ENCODE measurements at regions not wholly inside any gene's neighbourhood (a gene's known extent, or its start where the extent isn't known, plus 50 kb on each side); places are given as distances from the start of the nearest gene placed in this dataset.
A peak's percentile ranks its signal among the peaks of the same experiment; 100 is the strongest.
"Not testable (repeated sequence)": the region's sequence is repeated elsewhere in the genome, so short reads cannot be mapped to it uniquely, and the experiment has no call there.

DNA sequence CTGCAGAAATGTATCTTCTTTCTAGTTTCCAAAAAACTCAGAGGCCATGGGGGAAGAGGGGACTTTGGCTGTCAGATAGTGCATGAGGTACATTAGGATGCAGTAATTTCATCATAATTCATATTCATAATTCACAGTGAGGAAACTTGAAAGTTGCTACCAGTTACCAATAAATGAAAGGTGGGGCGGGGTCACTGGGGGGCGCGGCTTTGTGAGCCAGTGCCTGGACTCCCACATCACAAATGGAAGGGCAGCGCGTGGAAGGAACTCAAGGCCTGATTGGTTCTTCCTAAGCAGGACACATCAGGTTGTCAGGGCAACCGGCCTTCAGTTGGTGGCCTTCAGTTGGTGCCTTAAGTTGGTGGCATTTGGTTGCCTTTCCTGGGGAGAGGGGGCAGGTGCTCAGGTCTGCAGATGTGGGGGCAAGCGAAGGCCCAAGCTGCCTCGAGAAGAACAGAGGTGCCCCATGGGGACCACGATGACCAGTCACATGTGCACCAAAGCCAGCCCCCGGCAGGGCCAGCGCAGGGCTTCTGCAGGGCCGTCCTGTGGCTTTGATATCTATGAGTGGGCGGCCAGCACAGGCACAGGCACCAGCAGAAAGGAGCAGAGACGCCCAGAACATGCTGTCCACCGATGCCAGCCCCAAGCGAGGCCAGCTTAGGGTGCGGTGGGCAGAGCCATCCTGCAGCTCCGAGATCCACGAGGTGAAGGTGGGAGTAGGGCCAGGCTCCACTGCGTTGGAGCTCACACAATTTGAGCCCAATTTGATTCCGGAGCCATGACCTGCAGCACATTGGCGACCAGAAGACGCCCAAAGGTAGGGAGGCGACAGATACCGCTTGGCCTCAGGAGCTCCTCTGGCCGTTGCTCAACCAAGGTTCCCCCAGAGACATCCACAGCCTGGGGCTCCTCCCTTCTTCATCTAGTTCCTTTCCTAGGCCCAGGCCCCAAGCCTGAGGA is 3248.2 kb upstream of the OR11H1 start:
- H3K4me1 ChIP-seq (ENCODE audit: insufficient read depth, low read length); H3K9me3 ChIP-seq (ENCODE audit: low read length); H3K36me3 Mint-ChIP-seq; H3K27me3 Mint-ChIP-seq; POLR2A ChIA-PET; H3K4me1 Mint-ChIP-seq; H3K9me3 Mint-ChIP-seq; H3K27ac ChIP-seq (ENCODE audit: low read depth, low read length); CTCF ChIA-PET; H3K27ac Mint-ChIP-seq; H3K4me3 ChIP-seq (ENCODE audit: low read length); H3K27me3 ChIP-seq (ENCODE audit: insufficient read depth, low read length, poor library complexity, severe bottlenecking); H3K36me3 ChIP-seq (ENCODE audit: insufficient read depth, low read length); H3K4me3 Mint-ChIP-seq: not testable (repeated sequence)
- peak in 1 of 5 donors; percentile 47 for DNase-seq

DNA sequence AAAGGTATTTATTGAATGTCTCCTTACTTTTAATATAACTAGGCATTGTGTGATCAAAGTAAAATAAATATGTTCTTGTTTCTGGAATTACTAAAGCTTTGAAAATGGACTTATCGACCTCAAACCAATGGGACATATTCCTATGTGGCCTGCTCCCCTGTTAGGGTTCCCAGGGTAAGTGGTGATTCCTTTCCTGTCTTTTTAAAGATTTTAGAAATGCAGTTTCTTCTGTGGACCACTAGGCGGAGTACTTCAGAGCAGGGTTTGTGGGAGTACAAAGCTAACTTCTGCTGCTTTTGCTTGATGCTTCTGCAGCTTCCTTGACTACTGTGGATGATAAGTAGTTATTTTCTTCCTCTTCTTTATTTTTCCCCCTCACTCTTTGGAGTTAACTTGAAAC is 3243.3 kb upstream of the OR11H1 start:
- H3K27me3 ChIP-seq (ENCODE audit: insufficient read depth, low read length, poor library complexity, severe bottlenecking); CTCF ChIA-PET: not testable (repeated sequence)

DNA sequence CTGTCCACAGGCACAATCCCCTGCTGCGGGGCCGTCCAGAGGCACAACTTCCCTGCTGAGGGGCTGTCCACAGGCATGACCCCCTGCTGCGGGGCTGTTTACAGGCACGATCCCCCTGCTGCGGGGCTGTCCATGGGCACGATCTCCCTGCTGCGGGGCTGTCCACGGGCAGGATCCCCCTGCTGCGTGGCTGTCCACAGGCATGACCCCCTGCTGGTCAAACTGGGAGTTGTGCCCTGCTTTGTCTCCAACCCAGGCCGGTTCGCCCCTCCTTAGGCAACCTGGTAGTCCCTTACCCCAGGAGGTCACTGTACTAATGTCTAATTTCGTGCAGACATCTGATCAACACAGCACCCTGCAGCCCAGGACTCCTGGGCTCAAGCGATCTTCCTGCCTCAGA is 3230.6 kb upstream of the OR11H1 start:
- POLR2A ChIA-PET; H3K27me3 ChIP-seq (ENCODE audit: insufficient read depth, low read length, poor library complexity, severe bottlenecking); H3K36me3 Mint-ChIP-seq; H3K27ac Mint-ChIP-seq; H3K27ac ChIP-seq (ENCODE audit: low read depth, low read length); H3K9me3 ChIP-seq (ENCODE audit: low read length); H3K4me1 ChIP-seq (ENCODE audit: insufficient read depth, low read length); H3K4me3 ChIP-seq (ENCODE audit: low read length); H3K27me3 Mint-ChIP-seq; H3K4me1 Mint-ChIP-seq; H3K4me3 Mint-ChIP-seq; H3K36me3 ChIP-seq (ENCODE audit: insufficient read depth, low read length); CTCF ChIA-PET; H3K9me3 Mint-ChIP-seq: not testable (repeated sequence)
- DNase-seq = peak in 1 of 5 donors; percentile 42

More for the DNA sequence above, 3243.3 kb upstream of the OR11H1 start:
- H3K36me3 ChIP-seq (ENCODE audit: insufficient read depth, low read length); H3K27ac Mint-ChIP-seq; H3K4me3 ChIP-seq (ENCODE audit: low read length); POLR2A ChIA-PET; H3K36me3 Mint-ChIP-seq; H3K4me3 Mint-ChIP-seq; H3K27ac ChIP-seq (ENCODE audit: low read depth, low read length); H3K4me1 ChIP-seq (ENCODE audit: insufficient read depth, low read length); H3K9me3 ChIP-seq (ENCODE audit: low read length); H3K27me3 Mint-ChIP-seq; H3K9me3 Mint-ChIP-seq; DNase-seq; H3K4me1 Mint-ChIP-seq: not testable (repeated sequence)
